AG04450 (cell line): ENCODE measurements at regions not wholly inside any gene's neighbourhood (a gene's known extent, or its start where the extent isn't known, plus 50 kb on each side); places are given as distances from the start of the nearest gene placed in this dataset.
"Not testable (repeated sequence)": the region's sequence is repeated elsewhere in the genome, so short reads cannot be mapped to it uniquely, and the experiment has no call there.

Source experiments
- CTCF ChIA-PET: fragments of 300-600, 350-600 bp; formaldehyde crosslinking; extraction: SDS; loops from one replicate; lab custom pipeline; 2022; ENCODE audit warnings: antibody characterized with exemption, inconsistent platforms; lab: Charles Lee
- POLR2A ChIA-PET: fragments of 350-600 bp; formaldehyde crosslinking; extraction: SDS; loops from one replicate; lab custom pipeline; 2021; ENCODE audit warnings: antibody characterized with exemption, inconsistent platforms; lab: Yijun Ruan, JAX
- DNase-seq: peaks from one replicate; pipeline ENCODE4 v3.0.0-alpha.2; 2011; ENCODE audit warnings: low read depth, low spot score
- H3K27ac ChIP-seq: one replicate; pipeline ENCODE4 v1.5.1; 2012; ENCODE audit warnings: low read depth, low read length, control low read depth
- H3K27me3 ChIP-seq: one replicate; pipeline ENCODE4 v1.6.0; 2012; ENCODE audit warnings: low read length; ENCODE audit not compliant: control insufficient read depth, insufficient read depth
- H3K4me3 ChIP-seq: 2 replicates; pipeline ENCODE4 v1.5.1; 2011; ENCODE audit warnings: mild to moderate bottlenecking, low read depth, low read length, control low read depth
- H3K9me3 ChIP-seq: 2 replicates; pipeline ENCODE4 v1.5.1; 2012; ENCODE audit warnings: low read length; ENCODE audit not compliant: control insufficient read depth, insufficient read depth
- CTCF ChIP-seq: IDR thresholded peaks from 2 replicates; pipeline ENCODE4 v1.5.1; 2011; ENCODE audit warnings: low read depth, low read length, control low read depth, inconsistent platforms

GRCh38 chr6:141510803-141511202, 621.9 kb upstream of the GJE1 start:
- TF ChIP-seq CTCF = no peak
- Histone ChIP-seq H3K27me3 (no peaks in the 10 kb centered on the region), H3K27ac (no peak overlapping the region), H3K9me3 (peaks cover 3% of the 10 kb centered on the region; the same call in 1 of the 2 replicates), H3K4me3 (no peak overlapping the region)
- ChIA-PET POLR2A (no interaction called here), CTCF (no interaction called here)
- no peak for DNase-seq

DNA sequence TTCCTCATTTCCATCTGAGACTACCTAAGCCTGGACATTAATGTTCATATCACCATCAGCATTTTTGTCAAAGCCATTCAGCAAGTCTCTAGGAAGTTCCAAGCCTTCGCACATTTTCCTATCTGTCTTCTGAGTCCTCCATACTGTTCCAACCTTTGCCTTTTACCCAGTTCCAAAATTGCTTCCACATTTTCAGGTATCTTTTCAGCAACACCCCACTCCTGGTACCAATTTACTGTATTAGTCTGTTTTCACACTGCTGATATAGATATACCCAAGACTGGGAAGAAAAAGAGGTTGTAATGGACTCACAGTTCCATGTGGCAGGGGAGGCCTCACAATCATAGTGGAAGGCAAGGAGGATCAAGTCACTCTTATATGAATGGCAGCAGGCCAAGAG, 626.7 kb upstream of the GJE1 start:
- DNase-seq, H3K27ac ChIP-seq, H3K4me3 ChIP-seq, POLR2A ChIA-PET, CTCF ChIA-PET, H3K9me3 ChIP-seq, H3K27me3 ChIP-seq: not testable (repeated sequence)

DNA sequence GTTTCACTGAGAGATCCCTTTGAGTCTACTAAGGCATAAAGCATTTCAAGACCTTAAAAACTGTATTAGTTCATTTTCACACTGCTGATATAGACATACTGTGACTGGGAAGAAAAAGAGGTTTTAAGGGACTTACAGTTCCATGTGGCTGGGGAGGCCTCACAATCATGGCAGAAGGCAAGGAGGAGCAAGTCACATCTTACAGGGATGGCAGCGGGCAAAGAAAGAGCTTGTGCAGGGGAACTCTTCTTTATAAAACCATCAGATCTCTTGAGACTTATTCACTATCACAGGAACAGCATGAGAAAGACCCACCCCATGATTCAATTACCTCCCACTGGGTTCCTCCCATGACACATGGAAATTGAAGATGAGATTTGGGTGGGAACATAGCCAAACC, 628.4 kb upstream of the GJE1 start:
- CTCF ChIA-PET, H3K27me3 ChIP-seq, H3K27ac ChIP-seq, DNase-seq, POLR2A ChIA-PET, H3K4me3 ChIP-seq, H3K9me3 ChIP-seq: not testable (repeated sequence)

DNA sequence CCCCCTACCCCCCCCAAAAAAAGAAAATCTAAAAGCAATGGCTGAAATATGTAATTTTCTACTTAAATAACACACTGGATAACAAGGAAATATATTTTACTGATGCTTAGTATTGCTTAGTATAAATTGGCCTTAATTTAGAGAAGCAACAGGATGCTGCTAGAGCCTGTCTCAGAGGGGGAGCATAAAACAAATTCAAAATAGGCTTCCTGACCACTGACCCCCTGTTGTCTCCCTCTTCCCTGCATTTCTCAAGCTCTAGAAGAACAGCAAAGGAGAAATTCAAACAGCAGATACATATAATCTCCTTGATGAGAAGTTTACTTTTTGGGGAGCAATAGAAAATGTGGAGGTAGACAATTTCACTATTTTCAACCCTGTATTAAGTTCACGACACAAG, 631.1 kb upstream of the GJE1 start:
- ChIA-PET CTCF (no interaction called here), POLR2A (no interaction called here)
- H3K9me3 ChIP-seq = peaks cover 10% of the 10 kb centered on the region
- H3K27me3 ChIP-seq = no peaks in the 10 kb centered on the region
- H3K4me3 ChIP-seq = no peak overlapping the region
- no peak for DNase-seq
- TF ChIP-seq CTCF = no peak
- no peak overlapping the region for H3K27ac ChIP-seq

- H3K4me3 ChIP-seq = no peak overlapping the region
- no peak for DNase-seq
- H3K27ac ChIP-seq = no peak overlapping the region
- TF ChIP-seq CTCF = no peak
- H3K9me3 ChIP-seq = no peaks in the 10 kb centered on the region
- ChIA-PET CTCF (interaction anchor here (1.6 kb wide), 1 partner anchor 15 kb away, joined by 3 read pairs; no protein-coding TSS in a partner anchor), POLR2A (no interaction called here)
- H3K27me3 ChIP-seq = no peaks in the 10 kb centered on the region
Measured at GRCh38 chr6:141498977-141499376, 633.7 kb upstream of the GJE1 start.

DNA sequence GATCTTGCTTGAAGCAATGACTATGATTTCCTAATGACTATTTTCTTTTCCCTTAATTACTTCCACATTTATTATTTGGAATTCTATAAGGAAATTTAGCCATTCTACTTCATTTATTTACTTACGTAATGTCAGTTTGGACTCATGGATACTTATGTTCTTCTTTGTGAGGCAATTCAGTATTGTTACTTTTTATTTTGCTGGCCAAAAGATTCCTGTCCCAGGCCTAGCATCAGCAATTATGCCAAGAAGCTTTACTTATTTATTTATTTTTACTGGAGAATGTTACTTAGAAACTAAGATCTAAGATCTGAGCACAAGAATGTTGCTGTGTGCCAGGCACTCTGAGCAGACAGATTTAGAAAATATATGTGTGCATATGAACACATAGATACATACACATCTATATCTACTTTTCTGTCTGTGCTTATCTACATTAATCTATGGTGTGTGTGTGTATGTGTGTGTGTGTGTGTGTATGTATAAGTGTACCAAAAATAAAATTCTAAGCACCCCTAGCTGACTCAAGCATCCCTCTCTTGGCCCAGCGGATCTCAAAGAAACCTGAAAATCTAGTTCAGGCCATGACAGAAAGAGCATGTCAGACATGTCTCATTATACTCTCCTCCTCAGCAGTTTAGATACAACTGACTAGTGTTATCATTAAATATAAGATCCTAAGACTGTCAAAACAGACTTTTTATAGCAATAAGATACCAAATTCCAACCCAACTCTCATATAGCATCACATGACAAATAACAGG, 640.0 kb upstream of the GJE1 start:
- CTCF ChIA-PET = interaction anchor here (0.6 kb wide), 1 partner anchor 10 kb away, joined by 6 read pairs; no protein-coding TSS in a partner anchor
- no peak for DNase-seq
- Histone ChIP-seq H3K4me3 (no peak overlapping the region), H3K9me3 (no peaks in the 10 kb centered on the region), H3K27ac (no peak overlapping the region), H3K27me3 (no peaks in the 10 kb centered on the region)
- TF ChIP-seq CTCF = no peak
- POLR2A ChIA-PET = no interaction called here
